Tibial nerve (tissue), 4 donors: ENCODE measurements at regions not wholly inside any gene's neighbourhood (a gene's known extent, or its start where the extent isn't known, plus 50 kb on each side); places are given as distances from the start of the nearest gene placed in this dataset.

Experiments used
- DNase-seq, 2 donors: peaks; one replicate each; pipeline ENCODE4 v3.0.0-alpha.2; 2019; ENCODE audit warnings: low spot score in 2 of 2
- H3K27ac ChIP-seq, 4 donors: fragments of 200-600 bp; sonication (generic) in 3 of 4; one replicate each; pipeline ENCODE4 v1.5.1; 2017 to 2019; ENCODE audit warnings: mild to moderate bottlenecking in 1 of 4
- H3K27me3 ChIP-seq, 2 donors: fragments of 200-600 bp; sonication (generic) in 1 of 2; one replicate each; pipeline versions ENCODE4 v1.5.1 to v1.6.0; 2017 to 2019
- H3K36me3 ChIP-seq, 3 donors: fragments of 200-600 bp; sonication (generic); one replicate each; pipeline ENCODE4 v1.5.1; 2018 to 2019
- H3K4me1 ChIP-seq, 4 donors: fragments of 200-600 bp; sonication (generic) in 3 of 4; one replicate each; pipeline ENCODE4 v1.5.1; 2017 to 2019
- H3K4me3 ChIP-seq, 4 donors: fragments of 200-600 bp; sonication (generic) in 3 of 4; one replicate each; pipeline ENCODE4 v1.5.1; 2017 to 2019; ENCODE audit warnings: mild to moderate bottlenecking in 1 of 4, moderate library complexity in 1 of 4
- H3K9me3 ChIP-seq, 4 donors: fragments of 200-600 bp; sonication (generic) in 3 of 4; one replicate each; pipeline ENCODE4 v1.5.1; 2017 to 2019
- CTCF ChIP-seq, 5 experiments: fragments of 200-600 bp in 3 of 5; fragments of 450-650 bp in 2 of 5; sonication (generic) in 3 of 5; IDR thresholded peaks; one replicate each; pipeline ENCODE4 v1.5.1; 2016 to 2019; ENCODE audit warnings: antibody characterized with exemption in 5 of 5, mild to moderate bottlenecking in 3 of 5, moderate library complexity in 2 of 5
- EP300 ChIP-seq, 2 donors: sonication (generic); formaldehyde crosslinking; IDR thresholded peaks; one replicate each; pipeline ENCODE4 v1.6.1; 2017; ENCODE audit warnings: antibody characterized with exemption in 2 of 2, mild to moderate bottlenecking in 1 of 2
- POLR2A ChIP-seq, 2 donors: fragments of 450-650 bp; IDR thresholded peaks; one replicate each; pipeline ENCODE4 v1.6.1; 2017; ENCODE audit warnings: antibody characterized with exemption in 2 of 2, mild to moderate bottlenecking in 2 of 2, moderate library complexity in 2 of 2
- WGBS, 2 donors: methylation state at CpG; one replicate each; pipeline ENCODE4 v1.1.5; 2018; 5-methylcytosine and 5-hydroxymethylcytosine counted together

GRCh38 chr2:8219096-8219495, 462.8 kb upstream of the ID2 start:
- 95% methylated on average over 8 of the region's 8 CpGs for WGBS, 2 donors
- Histone ChIP-seq H3K27ac (no peak overlapping the region), H3K4me1 (peaks cover 0 to 25% (median 5%) of the 10 kb centered on the region in 4 donors), H3K36me3 (no peaks in the 10 kb centered on the region), H3K27me3 (no peaks in the 10 kb centered on the region), H3K9me3 (no peaks in the 10 kb centered on the region), H3K4me3 (no peak overlapping the region)
- DNase-seq, result no peak
- TF ChIP-seq CTCF (IDR thresholded peaks at IDR 0.05), result no peak
- TF ChIP-seq EP300 (IDR thresholded peaks at IDR 0.05), result no peak
- no peak for TF ChIP-seq POLR2A (IDR thresholded peaks at IDR 0.05)

GRCh38 chr2:8219631-8220355, 462.1 kb upstream of the ID2 start:
- WGBS, 2 donors, result 83 to 86% methylated on average over 22 of the region's 22 CpGs
- H3K4me1 ChIP-seq, result peaks cover 0 to 25% (median 5%) of the 10 kb centered on the region in 4 donors
- H3K9me3 ChIP-seq, result no peaks in the 10 kb centered on the region
- no peaks in the 10 kb centered on the region for H3K36me3 ChIP-seq
- TF ChIP-seq EP300 (IDR thresholded peaks at IDR 0.05) (no peak), POLR2A (IDR thresholded peaks at IDR 0.05) (no peak), CTCF (IDR thresholded peaks at IDR 0.05) (no peak)
- no peak overlapping the region for H3K4me3 ChIP-seq
- H3K27me3 ChIP-seq, result no peaks in the 10 kb centered on the region
- DNase-seq, result no peak
- no peak overlapping the region for H3K27ac ChIP-seq

GRCh38 chr2:8222979-8223694, 458.7 kb upstream of the ID2 start:
- Histone ChIP-seq H3K27ac (no peak overlapping the region), H3K36me3 (no peaks in the 10 kb centered on the region), H3K9me3 (no peaks in the 10 kb centered on the region), H3K4me3 (no peak overlapping the region), H3K27me3 (no peaks in the 10 kb centered on the region), H3K4me1 (peaks cover 0 to 8% (median 0%) of the 10 kb centered on the region in 4 donors)
- 82 to 88% methylated on average over 9 of the region's 9 CpGs for WGBS, 2 donors
- no peak for DNase-seq
- TF ChIP-seq CTCF (IDR thresholded peaks at IDR 0.05), result no peak
- TF ChIP-seq EP300 (IDR thresholded peaks at IDR 0.05), result no peak
- TF ChIP-seq POLR2A (IDR thresholded peaks at IDR 0.05), result no peak

- Histone ChIP-seq H3K27ac (no peak overlapping the region), H3K4me3 (no peak overlapping the region), H3K27me3 (no peaks in the 10 kb centered on the region), H3K36me3 (no peaks in the 10 kb centered on the region), H3K9me3 (no peaks in the 10 kb centered on the region), H3K4me1 (peaks cover 0 to 8% (median 0%) of the 10 kb centered on the region in 4 donors)
- TF ChIP-seq CTCF (IDR thresholded peaks at IDR 0.05), result no peak
- TF ChIP-seq POLR2A (IDR thresholded peaks at IDR 0.05), result no peak
- no peak for TF ChIP-seq EP300 (IDR thresholded peaks at IDR 0.05)
- no peak for DNase-seq
- WGBS, 2 donors, result 85 to 86% methylated on average over 18 of the region's 18 CpGs
These were observed 458.0 kb upstream of the ID2 start for GRCh38 chr2:8223695-8224346.
